Daoy (cell line): ENCODE measurements at regions not wholly inside any gene's neighbourhood (a gene's known extent, or its start where the extent isn't known, plus 50 kb on each side); places are given as distances from the start of the nearest gene placed in this dataset.

Source experiments
- DNase-seq: peaks from one replicate; pipeline ENCODE4 v3.0.0-alpha.2; 2015; ENCODE audit warnings: low read depth

DNA sequence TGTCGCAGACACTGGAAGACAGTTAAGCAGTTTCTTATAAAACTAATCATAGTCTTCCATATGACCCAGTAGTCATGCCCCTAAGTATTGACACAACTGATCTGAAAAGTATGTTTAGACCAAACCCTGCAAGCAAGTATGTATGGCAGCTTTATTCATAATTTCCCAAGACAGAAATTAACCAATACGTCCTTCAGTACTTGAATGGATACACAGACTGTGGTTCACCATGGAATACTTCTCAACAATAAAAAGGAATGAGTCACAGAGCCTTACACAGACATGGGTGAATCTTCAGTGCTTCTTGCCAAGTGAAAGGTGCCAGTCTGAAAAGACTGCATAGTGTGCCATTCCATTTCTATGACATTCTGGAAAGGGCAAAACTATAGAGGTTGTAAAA is 50.2 kb upstream of the AKR1E2 start:
- no peak for DNase-seq

DNA sequence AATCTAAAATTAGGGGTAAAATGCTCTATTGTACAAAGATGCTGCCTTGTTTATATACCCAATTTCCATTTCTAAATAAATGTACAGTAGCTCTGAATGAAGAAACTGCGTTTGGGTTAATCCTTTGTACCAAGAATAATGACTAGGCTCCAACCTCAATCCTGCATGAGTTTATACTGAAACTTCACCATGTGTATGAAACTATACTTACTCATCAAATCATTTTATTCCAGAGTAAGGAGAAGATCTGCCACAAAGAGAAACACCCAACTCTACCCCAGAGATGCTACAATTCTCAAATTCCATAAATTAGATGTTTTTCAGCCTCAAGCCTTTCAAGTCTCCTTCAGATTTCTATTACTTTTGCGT is 53.8 kb upstream of the AKR1E2 start:
- no peak for DNase-seq

DNA sequence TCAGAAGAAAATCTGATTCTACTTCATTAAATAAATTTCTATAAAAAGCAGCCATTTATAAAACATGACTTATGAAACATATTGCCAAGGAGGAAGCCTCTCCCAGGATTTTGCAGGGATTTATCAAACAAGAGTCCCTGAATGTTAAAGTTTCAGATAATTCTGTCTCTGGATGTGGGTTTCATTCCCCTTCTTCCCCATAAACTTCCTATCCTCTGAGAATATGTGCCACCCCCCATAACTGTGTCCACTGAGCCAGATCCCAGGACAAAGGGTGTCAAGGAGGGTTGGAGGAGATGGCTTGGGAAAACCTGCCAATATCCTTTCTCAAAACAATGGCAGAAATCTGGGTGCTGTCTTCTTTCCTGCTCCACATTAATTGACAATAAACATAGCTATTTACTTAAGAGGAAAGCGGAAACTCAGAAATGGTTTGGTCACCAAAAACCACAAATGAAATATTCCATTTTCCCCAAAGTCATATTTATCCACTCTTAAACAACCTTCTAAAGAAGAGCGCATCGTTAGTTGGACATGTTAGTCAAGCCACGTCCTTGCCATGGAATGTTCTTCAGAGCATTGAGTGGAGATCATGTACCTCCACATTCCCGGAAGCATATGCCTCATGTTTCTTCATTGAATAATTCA is 54.3 kb upstream of the AKR1E2 start:
- no peak for DNase-seq

DNA sequence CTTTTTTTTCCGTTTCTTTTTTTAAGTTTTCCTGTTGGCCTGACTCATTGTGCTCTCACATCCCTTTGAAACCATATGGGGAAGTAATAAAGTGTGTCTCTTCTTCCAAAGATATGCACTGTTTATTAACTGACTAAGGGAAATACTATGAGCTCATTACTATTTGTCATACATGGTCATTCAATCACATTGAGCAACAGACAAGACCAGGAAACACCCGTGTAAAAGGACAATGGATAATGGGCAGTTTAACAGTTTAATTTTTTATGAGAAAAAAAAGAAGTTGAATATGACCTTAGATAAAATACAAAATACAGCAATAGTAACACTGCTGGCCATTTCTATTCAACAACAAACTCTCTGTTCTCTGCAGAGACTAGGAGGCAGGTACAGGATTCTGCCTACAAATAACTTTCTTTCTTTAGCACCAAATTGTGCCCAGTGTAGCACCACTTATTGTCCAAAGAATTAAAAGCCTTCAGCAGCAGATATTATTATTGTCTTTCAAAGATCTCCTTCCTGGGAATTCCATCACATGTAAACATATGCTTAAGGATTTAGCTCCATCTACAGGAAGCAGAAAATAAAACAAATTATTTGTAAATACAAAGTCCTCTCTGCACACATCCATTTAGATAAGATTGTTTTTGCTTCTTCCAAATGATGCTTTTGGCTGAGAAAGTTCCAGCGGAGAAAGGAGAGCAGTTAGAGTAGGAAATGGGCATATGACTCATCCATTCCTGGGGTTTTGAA is 55.0 kb upstream of the AKR1E2 start:
- peak; percentile 78 for DNase-seq

DNA sequence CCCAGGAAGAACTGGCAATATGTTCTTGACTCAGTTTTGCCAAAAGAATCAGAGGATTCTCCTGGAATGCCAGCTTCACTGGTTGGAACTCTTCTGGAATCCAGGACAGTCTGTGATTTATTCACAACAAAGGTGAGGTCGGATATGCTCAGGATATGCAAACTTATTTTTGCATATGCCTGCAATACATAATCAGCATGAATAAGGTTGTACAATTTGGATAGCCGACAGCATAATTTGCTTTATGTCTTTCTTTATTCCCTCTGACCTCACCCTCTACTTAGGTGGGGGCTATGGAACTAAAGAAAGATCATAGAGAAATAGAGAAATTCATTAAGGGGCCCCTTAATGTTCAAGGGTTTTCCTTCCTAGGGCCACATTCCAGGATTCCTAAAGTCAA is 57.6 kb upstream of the AKR1E2 start:
- no peak for DNase-seq

DNA sequence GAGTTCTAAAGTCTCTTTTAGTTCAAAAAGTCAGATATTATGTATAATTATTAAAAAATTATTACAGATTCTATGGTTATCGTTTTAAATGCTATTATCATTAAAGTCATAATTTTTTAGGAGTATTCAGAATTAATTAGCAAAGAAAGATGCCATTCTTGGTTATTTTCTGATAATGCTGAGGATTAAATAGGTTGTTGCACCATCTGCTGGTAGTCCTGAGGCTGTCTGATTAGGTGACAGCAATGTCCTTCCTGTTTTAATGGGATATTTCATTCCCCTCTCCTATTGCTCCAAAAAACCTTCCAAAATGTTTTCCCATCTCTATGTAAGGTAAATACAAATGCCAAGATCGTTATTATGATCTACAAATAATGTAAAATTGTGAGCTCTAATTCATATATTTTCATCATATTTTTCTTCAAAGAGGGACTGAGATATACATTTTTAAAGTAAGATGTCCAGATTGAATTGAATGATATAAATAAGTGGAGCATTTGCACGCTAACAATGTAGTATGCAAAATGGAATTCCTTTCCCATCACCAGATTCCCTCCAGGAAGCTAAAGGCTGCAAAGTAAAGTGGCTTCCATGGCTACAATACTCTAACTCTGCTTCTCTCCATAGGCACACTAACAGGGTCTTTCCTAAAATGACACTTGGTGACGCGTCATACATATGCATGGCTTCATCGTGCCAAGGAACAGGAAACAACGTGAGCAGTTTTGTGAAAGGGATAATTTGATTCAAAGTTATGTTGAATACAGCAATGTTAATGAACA is 58.8 kb upstream of the AKR1E2 start:
- peak; percentile 47 for DNase-seq

DNA sequence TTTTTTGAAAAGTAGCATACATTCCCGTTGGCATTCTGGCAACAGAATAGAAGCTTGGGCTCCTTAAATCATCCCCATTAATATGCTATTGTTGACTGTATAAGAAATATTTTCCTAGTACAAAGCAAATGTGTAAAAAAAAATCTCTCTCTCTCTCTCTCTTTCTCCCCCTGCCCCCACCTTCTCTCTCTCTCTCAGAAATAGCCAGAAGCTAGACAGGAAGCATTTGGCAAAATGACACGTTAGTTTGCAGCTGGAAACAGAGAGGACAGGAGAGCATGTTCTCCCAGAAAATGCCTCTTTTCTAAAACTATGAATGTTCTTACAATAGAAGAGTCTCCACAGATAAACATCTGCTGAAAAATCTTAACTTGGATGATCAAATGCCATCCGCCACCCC is 59.6 kb upstream of the AKR1E2 start:
- DNase-seq: no peak

DNA sequence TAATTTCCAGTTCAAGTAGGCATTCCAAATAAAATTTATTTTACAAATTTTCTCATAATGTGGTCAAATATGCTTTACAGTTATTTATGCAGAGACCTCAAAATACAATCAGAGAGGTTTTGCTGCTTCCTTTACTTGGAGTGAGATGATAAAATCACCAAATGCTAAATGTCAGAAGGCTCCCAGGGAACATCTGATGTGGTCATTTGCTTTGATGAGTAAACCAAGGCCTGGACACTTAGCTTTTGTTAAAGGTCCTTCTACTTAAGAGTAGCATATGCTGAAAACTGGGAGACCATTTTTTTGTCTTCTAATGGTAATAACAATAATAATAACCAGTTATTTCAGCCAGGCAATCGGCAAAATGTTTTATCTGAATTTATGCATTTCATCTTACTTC is 60.6 kb upstream of the AKR1E2 start:
- DNase-seq: no peak

DNA sequence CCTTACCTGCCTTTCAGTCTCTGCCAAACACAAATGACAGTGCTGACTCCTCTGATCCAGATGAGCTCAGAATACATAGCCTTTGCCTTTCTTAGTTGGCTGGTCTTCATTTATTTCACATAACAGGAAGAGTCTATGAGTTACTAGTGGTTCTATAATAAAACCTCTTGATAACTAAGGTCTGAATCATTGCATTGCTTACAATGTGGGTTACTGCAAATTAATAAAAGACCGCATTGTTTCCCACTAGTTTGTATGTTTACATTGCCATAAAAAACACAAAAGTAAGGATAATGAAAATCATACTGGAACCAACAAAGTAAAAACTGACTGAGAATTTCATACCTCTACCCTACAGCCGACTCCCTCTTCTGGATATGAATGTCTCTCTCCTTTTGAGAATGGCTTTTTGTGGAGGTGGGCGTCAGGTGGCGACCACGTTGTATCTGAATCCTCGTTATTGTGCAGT is 62.0 kb upstream of the AKR1E2 start:
- DNase-seq: no peak

DNA sequence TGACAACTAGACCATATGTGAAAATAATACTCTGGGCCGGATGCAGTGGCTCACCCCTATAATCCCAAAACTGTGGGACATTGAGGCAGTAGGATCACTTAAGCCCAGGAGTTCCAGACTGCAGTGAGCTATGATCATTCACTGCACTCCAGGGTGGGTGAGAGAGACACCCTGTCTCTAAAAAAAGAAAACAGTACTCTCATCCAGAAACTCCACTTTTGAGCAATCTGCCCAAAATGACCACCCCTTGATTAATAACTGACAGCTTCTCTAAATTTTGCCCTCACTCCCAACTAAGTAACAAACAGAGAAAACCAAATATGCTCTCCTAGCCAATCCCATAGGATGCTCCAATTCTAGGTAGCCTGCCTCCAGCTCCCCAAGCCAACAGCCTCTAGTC is 62.5 kb upstream of the AKR1E2 start:
- DNase-seq: no peak

DNA sequence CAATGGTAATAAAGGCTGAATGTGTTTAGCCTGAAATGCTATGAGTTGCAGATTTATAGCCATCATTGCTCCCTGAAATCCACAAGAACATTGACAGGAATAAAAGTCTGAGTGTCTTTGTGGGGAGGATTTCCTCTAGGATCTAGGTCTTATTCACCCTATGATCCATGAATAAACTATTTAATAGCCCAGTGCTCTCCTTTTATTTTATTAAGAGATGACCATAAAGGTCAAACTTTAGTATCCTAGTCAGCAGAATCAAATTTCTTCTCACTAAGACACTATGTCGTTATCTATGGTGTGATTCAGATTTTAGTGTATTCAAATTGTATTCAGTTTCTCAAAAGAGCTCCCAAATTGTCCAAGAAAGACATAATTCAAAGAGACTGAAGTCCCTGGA is 67.8 kb upstream of the AKR1E2 start:
- DNase-seq: no peak

DNA sequence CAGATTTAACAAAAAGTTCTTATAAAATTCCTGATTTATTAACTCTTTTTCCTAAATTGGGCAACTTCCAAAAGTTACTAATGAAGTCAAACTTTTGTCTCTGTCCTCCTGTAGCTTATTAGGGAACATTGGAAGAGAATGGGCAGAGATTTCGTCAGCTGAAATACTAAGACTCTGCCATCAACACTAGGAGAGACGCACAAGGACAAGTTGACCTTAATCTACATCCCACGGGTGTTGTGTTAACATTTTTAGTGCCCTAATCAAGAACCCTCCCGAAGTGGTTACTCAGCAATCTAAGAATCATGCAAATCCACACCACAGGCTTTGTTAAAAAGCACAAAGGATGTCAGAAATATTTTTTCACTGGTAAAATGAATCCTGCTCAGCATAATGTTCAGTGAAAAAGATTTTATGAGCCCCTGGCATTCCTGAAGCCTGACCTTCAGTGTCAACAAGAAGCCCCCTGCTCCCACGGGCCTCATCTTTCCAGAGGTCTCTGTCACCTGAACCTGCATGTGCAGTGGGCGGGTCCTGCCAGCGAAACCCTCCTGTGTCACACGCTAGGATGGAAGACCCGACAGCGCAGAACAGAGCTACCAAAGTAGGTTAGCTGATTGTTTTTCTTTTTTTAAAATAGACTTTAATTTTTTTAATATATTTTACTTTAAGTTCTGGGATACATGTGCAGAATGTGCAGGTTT is 70.6 kb upstream of the AKR1E2 start:
- DNase-seq: no peak

DNA sequence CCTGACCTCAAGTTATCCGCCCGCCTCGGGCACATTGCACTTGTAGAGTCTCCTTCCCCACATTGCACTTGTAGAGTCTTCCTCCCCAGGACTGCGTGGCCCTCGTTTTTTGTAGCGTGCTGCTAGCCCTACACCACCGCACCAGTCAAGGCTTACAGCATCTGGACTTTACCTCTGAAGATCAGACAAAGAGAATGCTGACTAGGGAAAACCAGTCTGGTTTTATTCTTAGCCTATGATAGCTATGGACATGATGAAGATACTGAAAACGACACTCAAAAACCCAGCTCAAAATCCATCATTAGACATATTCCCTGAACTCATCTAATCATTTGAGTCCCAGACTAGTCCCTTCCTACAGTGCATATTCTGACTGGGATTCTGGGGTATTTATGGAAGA is 71.9 kb upstream of the AKR1E2 start:
- no peak for DNase-seq

DNA sequence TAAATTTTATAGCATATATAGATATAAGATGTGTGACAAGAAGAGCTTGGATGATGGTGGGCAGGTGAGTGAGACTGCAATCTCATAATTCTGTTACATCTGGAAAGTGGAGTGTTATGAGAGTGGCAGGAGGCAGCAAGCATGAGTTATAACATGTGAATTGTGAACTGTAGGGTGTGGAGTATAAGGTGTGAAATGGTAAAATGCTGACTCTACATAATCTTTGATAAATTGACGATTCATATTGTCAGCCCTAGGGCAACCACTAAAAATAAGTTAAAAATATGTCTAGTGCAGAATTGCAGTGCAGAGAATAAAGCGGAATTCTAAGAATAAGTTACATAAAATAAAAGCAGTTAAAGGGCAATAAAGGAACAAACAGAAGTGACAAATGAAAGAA is 74.8 kb upstream of the AKR1E2 start:
- DNase-seq: no peak

DNA sequence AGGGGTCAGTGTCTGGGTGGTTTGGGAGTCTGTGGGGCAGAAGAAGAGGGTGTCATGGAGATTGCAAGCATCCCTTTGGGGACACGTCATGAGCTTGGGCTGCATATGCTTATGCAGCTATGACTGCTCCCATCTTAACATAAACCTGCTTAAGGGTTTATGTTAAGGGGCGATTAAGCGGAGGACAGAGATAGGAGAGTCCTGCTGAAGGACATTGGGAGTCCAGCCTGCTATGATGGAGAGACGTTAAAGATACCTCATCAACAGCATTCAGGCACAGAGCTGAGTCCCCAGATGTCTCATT is 76.8 kb upstream of the AKR1E2 start:
- DNase-seq: no peak

DNA sequence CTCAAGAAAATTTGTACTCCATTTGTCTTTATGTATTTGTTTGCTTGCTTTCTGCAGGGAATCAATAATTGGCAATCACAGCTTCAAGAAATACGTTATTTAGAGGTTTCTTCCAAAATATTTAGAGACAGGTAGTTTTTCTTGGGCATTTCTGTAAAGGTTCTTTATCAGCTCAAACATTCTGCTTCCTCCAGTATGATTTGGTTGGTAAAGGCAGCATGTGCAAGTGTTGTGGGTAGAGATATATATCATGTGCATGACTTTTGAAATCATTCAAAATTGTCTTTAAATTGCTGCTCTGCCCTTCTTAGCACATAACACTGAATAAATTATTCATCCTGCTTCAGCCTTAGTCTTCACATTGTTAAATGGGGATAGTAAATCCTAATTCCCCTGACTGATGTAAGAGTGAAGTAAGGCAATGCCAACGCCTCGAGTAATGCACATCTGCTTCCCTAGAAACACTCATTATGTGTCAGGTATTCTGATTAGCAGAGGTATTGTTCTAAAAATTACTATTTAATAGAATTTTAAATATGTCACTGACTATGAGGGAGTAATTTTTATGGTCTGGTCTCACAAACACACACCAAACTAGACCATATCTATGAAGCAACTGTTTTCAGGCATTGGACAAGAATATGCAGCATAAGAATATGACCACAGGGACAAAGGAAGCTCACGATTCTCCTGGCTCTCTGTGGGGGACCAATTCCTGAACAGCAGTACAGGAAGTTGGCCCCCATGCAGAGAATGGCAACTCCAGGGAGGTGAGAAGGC is 77.3 kb upstream of the AKR1E2 start:
- DNase-seq: peak; percentile 30

DNA sequence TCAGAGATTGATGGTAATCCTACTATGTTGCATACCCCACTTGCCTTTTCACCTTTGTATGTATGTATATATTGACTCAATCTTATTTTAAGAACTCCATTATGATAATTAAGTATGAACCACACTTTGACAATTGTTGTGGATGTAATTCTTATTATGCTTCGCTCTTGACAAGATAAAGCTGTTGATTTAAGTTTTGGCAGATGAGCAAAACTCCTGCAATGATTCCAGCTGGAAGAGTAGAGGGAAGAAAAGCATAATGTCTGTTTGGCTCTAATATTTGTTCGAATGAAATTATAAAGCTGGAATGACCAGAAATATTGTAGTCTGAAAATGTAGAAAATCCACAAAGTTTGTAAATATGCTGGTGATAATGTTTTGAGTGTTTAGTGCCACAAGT is 83.8 kb upstream of the AKR1E2 start:
- DNase-seq: no peak

DNA sequence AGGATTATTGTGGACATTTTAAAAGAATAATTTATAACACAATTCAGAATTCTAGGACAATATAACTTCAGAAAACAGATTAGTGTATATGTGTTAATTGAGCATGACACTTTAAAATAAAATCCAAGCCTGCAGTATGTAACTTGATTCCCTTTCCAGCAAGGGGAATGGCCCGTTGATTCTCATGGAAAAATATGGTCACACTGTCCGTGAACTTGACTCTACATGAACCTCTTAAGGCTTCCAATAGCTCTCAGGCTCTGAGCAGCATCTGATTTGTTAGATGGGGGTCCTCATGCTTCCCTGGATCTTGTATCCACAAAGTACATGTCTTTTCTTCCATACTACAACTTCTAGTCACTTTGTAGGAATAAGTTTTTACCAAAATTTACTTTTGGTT is 85.5 kb upstream of the AKR1E2 start:
- DNase-seq: no peak

DNA sequence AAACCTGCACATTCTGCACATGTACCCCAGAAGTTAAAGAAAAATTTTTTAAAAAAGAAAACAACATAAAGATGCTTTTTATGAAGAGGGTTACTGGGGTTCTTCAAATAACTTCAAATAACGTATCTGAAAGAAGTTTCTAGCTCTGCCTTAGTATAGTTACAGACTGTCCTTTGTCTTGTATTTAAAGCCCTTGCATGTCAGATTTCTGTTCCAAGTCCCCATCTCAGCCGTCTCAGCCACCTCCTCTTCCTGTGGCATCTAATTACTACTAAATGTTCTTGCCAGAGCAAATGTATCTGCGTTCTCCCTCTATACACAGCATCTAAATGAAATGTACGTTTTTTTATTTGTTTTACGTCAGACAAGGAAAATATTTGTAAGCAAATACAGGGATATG is 89.4 kb upstream of the AKR1E2 start:
- no peak for DNase-seq

DNA sequence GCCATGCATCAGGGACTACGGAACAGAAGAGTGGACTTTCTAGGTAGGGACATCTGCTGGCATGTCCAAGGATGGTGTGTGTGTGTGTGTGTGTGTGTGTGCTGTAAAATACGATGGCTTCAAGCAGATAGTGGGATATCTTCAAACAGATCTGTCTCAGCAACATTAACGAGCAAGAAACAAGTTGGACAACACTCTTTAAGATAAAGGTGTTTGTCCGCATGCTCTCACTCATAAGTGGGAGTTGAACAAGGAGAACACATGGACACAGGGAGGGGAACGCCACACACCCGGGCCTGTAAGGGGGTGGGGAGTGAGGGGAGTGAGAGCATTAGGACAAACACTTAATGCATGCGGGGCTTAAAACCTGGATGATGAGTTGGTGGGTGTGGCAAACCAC is 89.8 kb upstream of the AKR1E2 start:
- no peak for DNase-seq

DNA sequence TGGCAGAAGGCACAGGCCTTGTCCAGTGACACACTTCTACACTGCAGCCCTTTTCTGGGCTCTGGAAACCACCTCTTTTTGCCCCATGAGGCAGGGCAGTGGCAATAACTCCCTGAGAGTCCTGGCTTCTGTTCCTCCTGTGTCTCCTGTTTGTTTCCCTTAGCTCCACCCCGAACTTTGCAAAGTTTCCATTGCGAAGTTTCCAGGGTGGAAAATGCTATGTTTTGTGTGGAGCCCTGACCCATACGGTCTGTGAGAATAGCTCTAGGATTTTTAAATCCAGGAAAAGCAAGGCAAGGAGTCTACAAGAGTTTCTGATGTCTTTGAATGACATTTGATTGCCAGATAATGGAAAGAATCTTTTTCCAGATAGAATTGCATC is 92.2 kb upstream of the AKR1E2 start:
- DNase-seq: no peak
